ENCODE measurements at regions not wholly inside any gene's neighbourhood (a gene's known extent, or its start where the extent isn't known, plus 50 kb on each side); places are given as distances from the start of the nearest gene placed in this dataset.
"Not testable (repeated sequence)": the region's sequence is repeated elsewhere in the genome, so short reads cannot be mapped to it uniquely, and the experiment has no call there.

GRCh38 chr12:41653386-41654326 lies 465.5 kb downstream of the PDZRN4 start:
- H2AFZ ChIP-seq (ENCODE audit: low read length) = no peak overlapping the region
- no peaks in the 10 kb centered on the region for H4K20me1 ChIP-seq (ENCODE audit: insufficient read depth, low read length, poor library complexity, severe bottlenecking)
- no peaks in the 10 kb centered on the region for H3K9me2 ChIP-seq (replicated peaks; ENCODE audit: low read depth, low read length)
- H3K36me3 ChIP-seq (ENCODE audit: insufficient read depth, low read length) = no peaks in the 10 kb centered on the region
- no peaks in the 10 kb centered on the region for H3K4me1 ChIP-seq (ENCODE audit: insufficient read depth, low read length, poor library complexity, severe bottlenecking)
- no peak overlapping the region for H3K4me3 ChIP-seq (ENCODE audit: low read length, poor library complexity, severe bottlenecking)
- TF ChIP-seq EZH2phosphoT487 (IDR thresholded peaks at IDR 0.05; ENCODE audit: borderline replicate concordance) (no peak), CTCF (conservative IDR thresholded peaks at IDR 0.05; ENCODE audit: low read length) (no peak)
- H3K79me2 ChIP-seq (ENCODE audit: insufficient read depth, low read length) = no peaks in the 10 kb centered on the region
- H3F3A ChIP-seq (ENCODE audit: low read depth) = no peaks in the 10 kb centered on the region
- H3K4me2 ChIP-seq (ENCODE audit: low read depth, low read length, poor library complexity, severe bottlenecking) = no peak overlapping the region
- no peaks in the 10 kb centered on the region for H3K9me3 ChIP-seq (ENCODE audit: insufficient read depth, low read depth, low read length)
- no peak overlapping the region for H3K9ac ChIP-seq (ENCODE audit: low read depth, low read length, poor library complexity, severe bottlenecking)
- no peaks in the 10 kb centered on the region for H3K27me3 ChIP-seq (ENCODE audit: insufficient read depth, low read length, poor library complexity, severe bottlenecking)

- no peak overlapping the region for H3K4me2 ChIP-seq (ENCODE audit: low read depth, low read length, poor library complexity, severe bottlenecking)
- H2AFZ ChIP-seq (ENCODE audit: low read length) = no peak overlapping the region
Measured at GRCh38 chr12:41652981-41653380, 464.9 kb downstream of the PDZRN4 start.

GRCh38 chr12:41645624-41646023 lies 457.5 kb downstream of the PDZRN4 start:
- H3K9me3 ChIP-seq (ENCODE audit: insufficient read depth, low read depth, low read length) = no peaks in the 10 kb centered on the region
- no peaks in the 10 kb centered on the region for H3K79me2 ChIP-seq (ENCODE audit: insufficient read depth, low read length)
- H4K20me1 ChIP-seq (ENCODE audit: insufficient read depth, low read length, poor library complexity, severe bottlenecking) = no peaks in the 10 kb centered on the region
- H3F3A ChIP-seq (ENCODE audit: low read depth) = no peaks in the 10 kb centered on the region
- H3K4me3 ChIP-seq (ENCODE audit: low read length, poor library complexity, severe bottlenecking) = no peak overlapping the region
- H2AFZ ChIP-seq (ENCODE audit: low read length) = no peak overlapping the region
- no peak overlapping the region for H3K4me2 ChIP-seq (ENCODE audit: low read depth, low read length, poor library complexity, severe bottlenecking)
- no peak for TF ChIP-seq CTCF (conservative IDR thresholded peaks at IDR 0.05; ENCODE audit: low read length)
- TF ChIP-seq EZH2phosphoT487 (IDR thresholded peaks at IDR 0.05; ENCODE audit: borderline replicate concordance) = no peak
- H3K4me1 ChIP-seq (ENCODE audit: insufficient read depth, low read length, poor library complexity, severe bottlenecking) = no peaks in the 10 kb centered on the region
- no peaks in the 10 kb centered on the region for H3K9me2 ChIP-seq (replicated peaks; ENCODE audit: low read depth, low read length)
- H3K36me3 ChIP-seq (ENCODE audit: insufficient read depth, low read length) = no peaks in the 10 kb centered on the region
- H3K9ac ChIP-seq (ENCODE audit: low read depth, low read length, poor library complexity, severe bottlenecking) = no peak overlapping the region
- H3K27me3 ChIP-seq (ENCODE audit: insufficient read depth, low read length, poor library complexity, severe bottlenecking) = no peaks in the 10 kb centered on the region

More at GRCh38 chr12:41652981-41653380, 464.9 kb downstream of the PDZRN4 start:
- Histone ChIP-seq H3K27me3 (ENCODE audit: insufficient read depth, low read length, poor library complexity, severe bottlenecking) (no peaks in the 10 kb centered on the region), H3K4me3 (ENCODE audit: low read length, poor library complexity, severe bottlenecking) (no peak overlapping the region), H3K36me3 (ENCODE audit: insufficient read depth, low read length) (no peaks in the 10 kb centered on the region), H3K9me2 (replicated peaks; ENCODE audit: low read depth, low read length) (no peaks in the 10 kb centered on the region), H3F3A (ENCODE audit: low read depth) (no peaks in the 10 kb centered on the region), H4K20me1 (ENCODE audit: insufficient read depth, low read length, poor library complexity, severe bottlenecking) (no peaks in the 10 kb centered on the region), H3K4me1 (ENCODE audit: insufficient read depth, low read length, poor library complexity, severe bottlenecking) (no peaks in the 10 kb centered on the region), H3K9ac (ENCODE audit: low read depth, low read length, poor library complexity, severe bottlenecking) (no peak overlapping the region), H3K9me3 (ENCODE audit: insufficient read depth, low read depth, low read length) (no peaks in the 10 kb centered on the region), H3K79me2 (ENCODE audit: insufficient read depth, low read length) (no peaks in the 10 kb centered on the region)
- TF ChIP-seq CTCF (conservative IDR thresholded peaks at IDR 0.05; ENCODE audit: low read length) (no peak), EZH2phosphoT487 (IDR thresholded peaks at IDR 0.05; ENCODE audit: borderline replicate concordance) (no peak)

GRCh38 chr12:41642808-41643207 lies 454.7 kb downstream of the PDZRN4 start:
- not testable (repeated sequence) for H3K27me3 ChIP-seq (ENCODE audit: insufficient read depth, low read length, poor library complexity, severe bottlenecking)

More at GRCh38 chr12:41642808-41643207, 454.7 kb downstream of the PDZRN4 start:
- H4K20me1 ChIP-seq (ENCODE audit: insufficient read depth, low read length, poor library complexity, severe bottlenecking); H3K79me2 ChIP-seq (ENCODE audit: insufficient read depth, low read length); H3K9me2 ChIP-seq (replicated peaks; ENCODE audit: low read depth, low read length); H3K4me2 ChIP-seq (ENCODE audit: low read depth, low read length, poor library complexity, severe bottlenecking); H3K9ac ChIP-seq (ENCODE audit: low read depth, low read length, poor library complexity, severe bottlenecking); H2AFZ ChIP-seq (ENCODE audit: low read length); H3K4me1 ChIP-seq (ENCODE audit: insufficient read depth, low read length, poor library complexity, severe bottlenecking); H3K4me3 ChIP-seq (ENCODE audit: low read length, poor library complexity, severe bottlenecking); H3F3A ChIP-seq (ENCODE audit: low read depth); H3K9me3 ChIP-seq (ENCODE audit: insufficient read depth, low read depth, low read length); H3K36me3 ChIP-seq (ENCODE audit: insufficient read depth, low read length): not testable (repeated sequence)

All from Loucy (cell line).